ENCODE measurements at regions not wholly inside any gene's neighbourhood (a gene's known extent, or its start where the extent isn't known, plus 50 kb on each side); places are given as distances from the start of the nearest gene placed in this dataset.

DNA sequence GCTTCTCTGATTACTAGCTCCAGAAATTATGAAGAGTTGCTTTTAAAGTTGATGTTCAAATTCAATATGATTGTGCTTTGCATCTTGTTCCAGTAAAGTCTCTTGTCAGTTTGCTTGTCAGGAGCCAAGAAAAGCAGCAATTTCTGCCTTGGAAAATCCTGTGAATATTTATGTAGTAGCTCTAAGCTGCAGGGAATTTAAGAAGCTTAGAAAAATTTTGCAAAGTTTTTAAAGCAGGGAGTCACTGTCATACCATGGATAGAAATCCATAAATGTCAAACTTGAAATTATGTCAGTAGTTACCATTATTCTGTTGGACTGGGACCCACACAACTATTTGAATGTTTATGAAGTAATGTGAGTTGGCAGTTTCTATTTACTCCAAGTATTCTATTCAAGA lies 169.3 kb downstream of the TMEM200C start:
- Histone ChIP-seq H3K4me3 (no peak overlapping the region), H3K27me3 (peaks cover 0 to 15% (median 0%) of the 10 kb centered on the region in 3 donors), H3K27ac (no peak overlapping the region), H3K4me1 (no peaks in the 10 kb centered on the region), H3K9me3 (no peaks in the 10 kb centered on the region), H3K36me3 (no peaks in the 10 kb centered on the region)
- TF ChIP-seq POLR2A (IDR thresholded peaks at IDR 0.05) = no peak
- TF ChIP-seq CTCF (IDR thresholded peaks at IDR 0.05) = no peak
- no peak for TF ChIP-seq POLR2AphosphoS5 (IDR thresholded peaks at IDR 0.05)
- no peak for TF ChIP-seq EP300 (IDR thresholded peaks at IDR 0.05)
- intact Hi-C loops (cut with DNase I; ENCODE audit: low total_unique reads) = no loop called here
- no peak for DNase-seq

- H3K4me1 ChIP-seq = no peaks in the 10 kb centered on the region
- peaks cover 0 to 20% (median 0%) of the 10 kb centered on the region in 3 donors for H3K27me3 ChIP-seq
- no peak for DNase-seq
- 69 to 82% (median 74%) methylated on average over 10 of the region's 10 CpGs for WGBS, 5 donors
- H3K4me3 ChIP-seq = no peak overlapping the region
- TF ChIP-seq POLR2A (IDR thresholded peaks at IDR 0.05) = no peak
- no peak for TF ChIP-seq CTCF (IDR thresholded peaks at IDR 0.05)
- TF ChIP-seq EP300 (IDR thresholded peaks at IDR 0.05) = no peak
- TF ChIP-seq POLR2AphosphoS5 (IDR thresholded peaks at IDR 0.05) = no peak
- intact Hi-C loops (cut with DNase I; ENCODE audit: low total_unique reads) = no loop called here
- H3K36me3 ChIP-seq = no peaks in the 10 kb centered on the region
- H3K27ac ChIP-seq = no peak overlapping the region
- H3K9me3 ChIP-seq = no peaks in the 10 kb centered on the region
Observed at GRCh38 chr18:5721924-5722323, 173.4 kb downstream of the TMEM200C start.

DNA sequence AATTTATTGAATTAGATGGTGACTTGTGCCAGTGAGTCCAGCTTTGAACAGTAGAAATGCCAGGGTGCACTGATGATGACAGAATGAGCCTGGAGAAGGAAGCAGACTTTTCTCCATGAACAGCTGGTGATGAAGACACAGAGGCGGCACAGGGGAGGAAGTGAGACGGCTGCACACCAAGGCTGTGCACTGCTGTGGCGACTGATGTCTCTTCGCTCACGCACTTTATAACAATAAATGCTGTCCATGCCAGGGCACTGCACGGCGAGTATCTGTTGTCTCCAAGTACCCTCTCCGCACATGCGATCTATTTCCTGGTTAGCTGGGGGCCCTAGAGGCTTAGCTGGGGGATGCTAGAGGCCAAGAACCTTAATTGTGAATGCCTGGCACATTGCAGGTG lies 175.2 kb downstream of the TMEM200C start:
- no peaks in the 10 kb centered on the region for H3K9me3 ChIP-seq
- 77 to 88% (median 84%) methylated on average over 9 of the region's 9 CpGs for WGBS, 5 donors
- no peak overlapping the region for H3K27ac ChIP-seq
- H3K4me3 ChIP-seq = no peak overlapping the region
- intact Hi-C loops (cut with DNase I; ENCODE audit: low total_unique reads) = no loop called here
- H3K36me3 ChIP-seq = no peaks in the 10 kb centered on the region
- no peaks in the 10 kb centered on the region for H3K4me1 ChIP-seq
- TF ChIP-seq POLR2AphosphoS5 (IDR thresholded peaks at IDR 0.05) (no peak), CTCF (IDR thresholded peaks at IDR 0.05) (no peak), EP300 (IDR thresholded peaks at IDR 0.05) (no peak), POLR2A (IDR thresholded peaks at IDR 0.05) (no peak)
- no peak for DNase-seq
- H3K27me3 ChIP-seq = peaks cover 0 to 20% (median 0%) of the 10 kb centered on the region in 3 donors

DNA sequence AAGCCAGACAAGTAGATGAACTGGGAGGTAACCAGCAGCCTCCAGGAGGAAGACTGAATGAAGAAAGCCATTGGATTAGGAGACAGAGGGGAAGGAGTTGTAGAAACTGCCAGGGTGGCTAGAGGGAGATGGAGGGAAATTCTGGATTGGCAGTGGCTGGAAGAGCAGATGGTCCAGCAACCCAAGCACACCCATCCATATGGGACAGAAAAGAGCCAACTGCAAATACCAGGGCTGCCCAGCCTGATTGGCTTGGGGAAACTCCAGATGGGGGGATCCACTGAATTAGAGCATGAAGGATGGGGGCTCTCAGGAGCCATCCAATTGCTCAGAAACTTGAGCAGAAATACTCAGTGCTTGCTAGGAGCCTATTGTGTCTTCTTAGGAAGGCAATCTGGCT lies 173.5 kb upstream of the EPB41L3 start:
- DNase-seq = no peak
- H3K4me1 ChIP-seq = no peaks in the 10 kb centered on the region
- H3K4me3 ChIP-seq = no peak overlapping the region
- H3K36me3 ChIP-seq = no peaks in the 10 kb centered on the region
- peaks cover 0 to 20% (median 0%) of the 10 kb centered on the region in 3 donors for H3K27me3 ChIP-seq
- H3K27ac ChIP-seq = no peak overlapping the region
- intact Hi-C loops (cut with DNase I; ENCODE audit: low total_unique reads) = no loop called here
- no peak for TF ChIP-seq POLR2AphosphoS5 (IDR thresholded peaks at IDR 0.05)
- H3K9me3 ChIP-seq = no peaks in the 10 kb centered on the region

DNA sequence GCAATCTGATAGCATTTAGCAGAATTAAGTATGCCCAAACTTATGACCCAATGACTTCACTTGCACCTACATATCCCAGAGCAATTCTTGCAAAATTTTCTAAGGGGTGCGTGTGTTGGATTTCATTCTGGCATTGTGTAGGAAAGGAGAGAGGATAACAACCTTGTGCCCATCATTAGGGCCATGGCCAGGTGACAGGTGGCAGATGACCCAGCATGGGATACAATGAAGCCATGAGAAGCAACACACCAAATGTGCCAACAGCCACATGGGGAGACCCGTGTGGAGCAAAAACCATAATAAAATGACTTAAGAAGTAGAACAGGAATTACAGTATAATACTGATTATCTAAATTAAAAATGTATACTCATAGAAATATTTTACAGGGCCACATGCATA lies 166.9 kb upstream of the EPB41L3 start:
- 83 to 91% (median 88%) methylated on average over 2 of the region's 2 CpGs for WGBS, 5 donors
- no peaks in the 10 kb centered on the region for H3K27me3 ChIP-seq
- no peak overlapping the region for H3K27ac ChIP-seq
- TF ChIP-seq EP300 (IDR thresholded peaks at IDR 0.05) = no peak
- no peak for TF ChIP-seq POLR2A (IDR thresholded peaks at IDR 0.05)
- no peak for TF ChIP-seq POLR2AphosphoS5 (IDR thresholded peaks at IDR 0.05)
- TF ChIP-seq CTCF (IDR thresholded peaks at IDR 0.05) = no peak
- no peaks in the 10 kb centered on the region for H3K4me1 ChIP-seq
- no peaks in the 10 kb centered on the region for H3K9me3 ChIP-seq
- no peak for DNase-seq
- H3K36me3 ChIP-seq = no peaks in the 10 kb centered on the region
- H3K4me3 ChIP-seq = no peak overlapping the region
- intact Hi-C loops (cut with DNase I; ENCODE audit: low total_unique reads) = no loop called here
